ENCODE measurements at regions not wholly inside any gene's neighbourhood (a gene's known extent, or its start where the extent isn't known, plus 50 kb on each side); places are given as distances from the start of the nearest gene placed in this dataset.

DNA sequence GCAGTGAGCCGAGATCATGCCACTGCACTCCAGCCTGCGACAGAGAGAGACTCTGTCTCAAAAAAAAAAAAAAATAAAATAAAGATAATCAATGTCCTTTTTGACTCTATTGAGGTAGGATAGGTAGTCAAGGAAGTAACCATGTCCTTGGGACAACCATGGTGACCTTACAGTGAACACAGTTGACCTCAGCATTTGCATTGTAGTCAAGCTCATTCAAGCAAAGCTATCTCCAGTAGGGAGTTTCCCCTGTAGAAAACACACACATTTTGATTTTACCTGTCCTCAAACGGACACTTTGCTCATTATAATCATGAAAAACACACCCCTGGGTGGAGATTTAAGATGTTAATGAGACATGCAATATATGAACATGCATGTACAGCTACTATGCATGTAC is 171.7 kb downstream of the KIF20B start:
- TF ChIP-seq CTCF (conservative IDR thresholded peaks at IDR 0.05 in 1 of 2, IDR thresholded peaks at IDR 0.05 in 1 of 2; ENCODE audit: low read depth in 1 of 2, low read length in 2 of 2), result no peak
- TF ChIP-seq EZH2 (IDR thresholded peaks at IDR 0.05; ENCODE audit: low read length, missing control alignments), result no peak

Measured in fibroblast of lung (primary cell).